ENCODE measurements at regions not wholly inside any gene's neighbourhood (a gene's known extent, or its start where the extent isn't known, plus 50 kb on each side); places are given as distances from the start of the nearest gene placed in this dataset.

GRCh38 chr3:30233913-30234646 lies 372.3 kb upstream of the TGFBR2 start:
- TF ChIP-seq, protein P1, sequence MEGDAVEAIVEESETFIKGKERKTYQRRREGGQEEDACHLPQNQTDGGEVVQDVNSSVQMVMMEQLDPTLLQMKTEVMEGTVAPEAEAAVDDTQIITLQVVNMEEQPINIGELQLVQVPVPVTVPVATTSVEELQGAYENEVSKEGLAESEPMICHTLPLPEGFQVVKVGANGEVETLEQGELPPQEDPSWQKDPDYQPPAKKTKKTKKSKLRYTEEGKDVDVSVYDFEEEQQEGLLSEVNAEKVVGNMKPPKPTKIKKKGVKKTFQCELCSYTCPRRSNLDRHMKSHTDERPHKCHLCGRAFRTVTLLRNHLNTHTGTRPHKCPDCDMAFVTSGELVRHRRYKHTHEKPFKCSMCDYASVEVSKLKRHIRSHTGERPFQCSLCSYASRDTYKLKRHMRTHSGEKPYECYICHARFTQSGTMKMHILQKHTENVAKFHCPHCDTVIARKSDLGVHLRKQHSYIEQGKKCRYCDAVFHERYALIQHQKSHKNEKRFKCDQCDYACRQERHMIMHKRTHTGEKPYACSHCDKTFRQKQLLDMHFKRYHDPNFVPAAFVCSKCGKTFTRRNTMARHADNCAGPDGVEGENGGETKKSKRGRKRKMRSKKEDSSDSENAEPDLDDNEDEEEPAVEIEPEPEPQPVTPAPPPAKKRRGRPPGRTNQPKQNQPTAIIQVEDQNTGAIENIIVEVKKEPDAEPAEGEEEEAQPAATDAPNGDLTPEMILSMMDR (IDR thresholded peaks at IDR 0.05; ENCODE audit: low read depth, low read length, poor library complexity, severe bottlenecking), result no peak
- no peak for TF ChIP-seq EZH2phosphoT487 (IDR thresholded peaks at IDR 0.05; ENCODE audit: borderline replicate concordance, low read length)

All from DOHH2 (cell line).